ENCODE measurements at regions not wholly inside any gene's neighbourhood (a gene's known extent, or its start where the extent isn't known, plus 50 kb on each side); places are given as distances from the start of the nearest gene placed in this dataset.

DNA sequence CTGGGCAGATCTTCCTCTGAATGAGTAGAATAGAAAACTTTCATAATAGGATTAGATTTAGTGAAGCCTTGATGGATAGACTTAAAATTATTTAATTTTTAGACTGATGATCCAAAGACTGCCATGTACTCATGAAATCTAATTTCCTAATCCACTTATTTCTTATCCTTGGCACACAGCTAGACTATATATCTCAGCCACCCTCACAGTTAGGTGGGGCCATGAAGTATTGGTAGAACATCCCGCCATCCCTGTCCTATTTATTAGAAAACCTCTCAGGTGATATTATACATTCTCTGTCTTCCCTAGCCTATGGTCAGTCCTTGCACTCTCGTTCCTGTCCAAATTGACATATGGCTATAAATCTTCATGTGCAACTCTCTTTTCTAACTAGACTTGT, 110.9 kb downstream of the FAM170A start:
- DNase-seq, result no peak
- intact Hi-C loops (cut with DNase I, micrococcal nuclease), result no loop called here
- Histone ChIP-seq H3K9me3 (no peaks in the 10 kb centered on the region), H3K4me1 (ENCODE audit: low read depth) (no peaks in the 10 kb centered on the region), H3K4me3 (no peak overlapping the region), H3K36me3 (ENCODE audit: low read depth) (no peaks in the 10 kb centered on the region)
- no peak for TF ChIP-seq CTCF (IDR thresholded peaks at IDR 0.05)
- ATAC-seq, result no peak

- no peak for TF ChIP-seq CTCF (IDR thresholded peaks at IDR 0.05)
- ATAC-seq, result no peak
- no peaks in the 10 kb centered on the region for H3K9me3 ChIP-seq
- intact Hi-C loops (cut with DNase I, micrococcal nuclease), result no loop called here
- no peak for DNase-seq
- H3K4me1 ChIP-seq (ENCODE audit: low read depth), result no peaks in the 10 kb centered on the region
- no peak overlapping the region for H3K4me3 ChIP-seq
- H3K36me3 ChIP-seq (ENCODE audit: low read depth), result no peaks in the 10 kb centered on the region
These were observed 112.3 kb downstream of the FAM170A start for GRCh38 chr5:119741691-119742090.

- DNase-seq, result no peak
- Histone ChIP-seq H3K4me1 (ENCODE audit: low read depth) (no peaks in the 10 kb centered on the region), H3K4me3 (no peak overlapping the region), H3K9me3 (no peaks in the 10 kb centered on the region), H3K36me3 (ENCODE audit: low read depth) (no peaks in the 10 kb centered on the region)
- no peak for ATAC-seq
- TF ChIP-seq CTCF (IDR thresholded peaks at IDR 0.05), result no peak
- intact Hi-C loops (cut with DNase I, micrococcal nuclease), result no loop called here
These were observed 113.0 kb downstream of the FAM170A start for GRCh38 chr5:119742311-119742710.

GRCh38 chr5:119743927-119744326, 114.6 kb downstream of the FAM170A start:
- no peaks in the 10 kb centered on the region for H3K36me3 ChIP-seq (ENCODE audit: low read depth)
- H3K4me1 ChIP-seq (ENCODE audit: low read depth), result no peaks in the 10 kb centered on the region
- no peak overlapping the region for H3K4me3 ChIP-seq
- DNase-seq (peak in 1 of 3 donors; percentile 68), ATAC-seq (peak; percentile 69)
- intact Hi-C loops (cut with DNase I, micrococcal nuclease), result no loop called here
- TF ChIP-seq CTCF (IDR thresholded peaks at IDR 0.05), result no peak
- H3K9me3 ChIP-seq, result no peaks in the 10 kb centered on the region

DNA sequence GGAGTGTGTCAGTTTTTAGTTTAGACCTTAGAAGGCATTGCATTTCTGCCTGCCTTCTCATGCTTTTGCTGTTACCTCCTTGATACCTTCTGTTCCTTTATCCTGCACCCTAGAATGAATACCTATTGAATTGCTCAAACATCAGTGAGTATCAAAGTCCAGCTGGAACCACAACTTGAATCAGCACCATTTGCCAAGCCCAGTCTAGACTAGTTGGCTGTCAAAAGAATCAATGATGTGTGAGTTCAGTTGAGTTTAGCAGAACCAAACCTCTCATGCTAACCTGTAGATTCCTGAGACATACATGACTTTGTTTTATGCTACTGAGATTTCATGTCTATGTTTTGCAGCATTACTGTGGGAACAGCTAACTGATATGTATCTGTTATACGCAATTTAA, 116.6 kb downstream of the FAM170A start:
- intact Hi-C loops (cut with DNase I, micrococcal nuclease), result no loop called here
- no peak for TF ChIP-seq CTCF (IDR thresholded peaks at IDR 0.05)
- no peaks in the 10 kb centered on the region for H3K9me3 ChIP-seq
- no peak overlapping the region for H3K4me3 ChIP-seq
- H3K36me3 ChIP-seq (ENCODE audit: low read depth), result no peaks in the 10 kb centered on the region
- DNase-seq, result no peak
- ATAC-seq, result peak; percentile 34
- no peaks in the 10 kb centered on the region for H3K4me1 ChIP-seq (ENCODE audit: low read depth)

GRCh38 chr5:119746984-119747383, 117.6 kb downstream of the FAM170A start:
- Histone ChIP-seq H3K4me3 (no peak overlapping the region), H3K36me3 (ENCODE audit: low read depth) (no peaks in the 10 kb centered on the region), H3K4me1 (ENCODE audit: low read depth) (no peaks in the 10 kb centered on the region), H3K9me3 (no peaks in the 10 kb centered on the region)
- intact Hi-C loops (cut with DNase I, micrococcal nuclease), result no loop called here
- ATAC-seq, result no peak
- no peak for DNase-seq
- TF ChIP-seq CTCF (IDR thresholded peaks at IDR 0.05), result no peak

Data from mucosa of descending colon (tissue), 3 donors.